ENCODE measurements at regions not wholly inside any gene's neighbourhood (a gene's known extent, or its start where the extent isn't known, plus 50 kb on each side); places are given as distances from the start of the nearest gene placed in this dataset.
A peak's percentile ranks its signal among the peaks of the same experiment; 100 is the strongest.

DNA sequence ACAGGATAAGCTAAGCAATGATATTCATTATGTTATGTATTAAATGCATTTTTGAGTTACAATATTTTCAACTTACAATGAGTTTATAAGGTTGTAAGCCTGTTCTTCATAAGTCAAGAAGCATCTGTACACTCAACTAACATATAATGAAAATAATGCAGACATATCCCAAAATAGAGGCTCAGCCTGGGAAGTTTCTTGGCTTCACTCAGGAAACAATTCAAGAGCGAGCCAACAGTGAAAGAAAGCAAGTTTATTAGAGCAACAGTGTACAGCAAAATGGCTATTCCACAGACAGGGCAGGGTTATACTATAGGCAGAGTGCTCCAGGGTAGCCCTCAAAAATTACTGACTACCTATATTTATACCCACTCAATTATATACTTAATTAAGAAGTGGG is 1581.8 kb downstream of the HACE1 start:
- ChIA-PET POLR2A (no interaction called here), CTCF (no interaction called here)
- intact Hi-C loops (cut with micrococcal nuclease; ENCODE audit: unreplicated experiment) = no loop called here
- Histone ChIP-seq H3K4me3 (ENCODE audit: low read depth in 2 of 2, low read length in 2 of 2) (no peak overlapping the region), H3K4me1 (ENCODE audit: control insufficient read depth, insufficient read depth, low read length) (no peaks in the 10 kb centered on the region), H3K27me3 (ENCODE audit: control insufficient read depth, insufficient read depth, low read length) (no peaks in the 10 kb centered on the region), H3K27ac (ENCODE audit: low read length) (no peak overlapping the region), H3K36me3 (ENCODE audit: control insufficient read depth, insufficient read depth, low read length) (no peaks in the 10 kb centered on the region), H3K9me3 (ENCODE audit: control insufficient read depth, insufficient read depth, low read depth, low read length) (peaks cover 22% of the 10 kb centered on the region; the same call in 1 of the 2 replicates)
- TF ChIP-seq POLR2AphosphoS5 (IDR thresholded peaks at IDR 0.05; ENCODE audit: low read depth, low read length) (no peak), TCF7L2 (IDR thresholded peaks at IDR 0.05; ENCODE audit: low read depth, low read length) (no peak), SIN3A (IDR thresholded peaks at IDR 0.05; ENCODE audit: borderline replicate concordance, insufficient read depth, low read depth, low read length) (no peak)
- TF ChIP-seq, protein P1, sequence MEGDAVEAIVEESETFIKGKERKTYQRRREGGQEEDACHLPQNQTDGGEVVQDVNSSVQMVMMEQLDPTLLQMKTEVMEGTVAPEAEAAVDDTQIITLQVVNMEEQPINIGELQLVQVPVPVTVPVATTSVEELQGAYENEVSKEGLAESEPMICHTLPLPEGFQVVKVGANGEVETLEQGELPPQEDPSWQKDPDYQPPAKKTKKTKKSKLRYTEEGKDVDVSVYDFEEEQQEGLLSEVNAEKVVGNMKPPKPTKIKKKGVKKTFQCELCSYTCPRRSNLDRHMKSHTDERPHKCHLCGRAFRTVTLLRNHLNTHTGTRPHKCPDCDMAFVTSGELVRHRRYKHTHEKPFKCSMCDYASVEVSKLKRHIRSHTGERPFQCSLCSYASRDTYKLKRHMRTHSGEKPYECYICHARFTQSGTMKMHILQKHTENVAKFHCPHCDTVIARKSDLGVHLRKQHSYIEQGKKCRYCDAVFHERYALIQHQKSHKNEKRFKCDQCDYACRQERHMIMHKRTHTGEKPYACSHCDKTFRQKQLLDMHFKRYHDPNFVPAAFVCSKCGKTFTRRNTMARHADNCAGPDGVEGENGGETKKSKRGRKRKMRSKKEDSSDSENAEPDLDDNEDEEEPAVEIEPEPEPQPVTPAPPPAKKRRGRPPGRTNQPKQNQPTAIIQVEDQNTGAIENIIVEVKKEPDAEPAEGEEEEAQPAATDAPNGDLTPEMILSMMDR (IDR thresholded peaks at IDR 0.05) = no peak
- TF ChIP-seq, protein P2, sequence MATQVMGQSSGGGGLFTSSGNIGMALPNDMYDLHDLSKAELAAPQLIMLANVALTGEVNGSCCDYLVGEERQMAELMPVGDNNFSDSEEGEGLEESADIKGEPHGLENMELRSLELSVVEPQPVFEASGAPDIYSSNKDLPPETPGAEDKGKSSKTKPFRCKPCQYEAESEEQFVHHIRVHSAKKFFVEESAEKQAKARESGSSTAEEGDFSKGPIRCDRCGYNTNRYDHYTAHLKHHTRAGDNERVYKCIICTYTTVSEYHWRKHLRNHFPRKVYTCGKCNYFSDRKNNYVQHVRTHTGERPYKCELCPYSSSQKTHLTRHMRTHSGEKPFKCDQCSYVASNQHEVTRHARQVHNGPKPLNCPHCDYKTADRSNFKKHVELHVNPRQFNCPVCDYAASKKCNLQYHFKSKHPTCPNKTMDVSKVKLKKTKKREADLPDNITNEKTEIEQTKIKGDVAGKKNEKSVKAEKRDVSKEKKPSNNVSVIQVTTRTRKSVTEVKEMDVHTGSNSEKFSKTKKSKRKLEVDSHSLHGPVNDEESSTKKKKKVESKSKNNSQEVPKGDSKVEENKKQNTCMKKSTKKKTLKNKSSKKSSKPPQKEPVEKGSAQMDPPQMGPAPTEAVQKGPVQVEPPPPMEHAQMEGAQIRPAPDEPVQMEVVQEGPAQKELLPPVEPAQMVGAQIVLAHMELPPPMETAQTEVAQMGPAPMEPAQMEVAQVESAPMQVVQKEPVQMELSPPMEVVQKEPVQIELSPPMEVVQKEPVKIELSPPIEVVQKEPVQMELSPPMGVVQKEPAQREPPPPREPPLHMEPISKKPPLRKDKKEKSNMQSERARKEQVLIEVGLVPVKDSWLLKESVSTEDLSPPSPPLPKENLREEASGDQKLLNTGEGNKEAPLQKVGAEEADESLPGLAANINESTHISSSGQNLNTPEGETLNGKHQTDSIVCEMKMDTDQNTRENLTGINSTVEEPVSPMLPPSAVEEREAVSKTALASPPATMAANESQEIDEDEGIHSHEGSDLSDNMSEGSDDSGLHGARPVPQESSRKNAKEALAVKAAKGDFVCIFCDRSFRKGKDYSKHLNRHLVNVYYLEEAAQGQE (IDR thresholded peaks at IDR 0.05; ENCODE audit: insufficient read depth in 1 of 2, low read depth in 2 of 2, low read length in 1 of 2) = no peak
- no peak for ATAC-seq
- in situ Hi-C loops (cut with HindIII; ENCODE audit: low pct_unique_long_range_greater_than_20kb, low sequenced_read_pairs) = no loop called here
- no peak for DNase-seq (ENCODE audit: low read depth, low spot score)
- no TSS peak for BruUV-seq (replicated peaks)

DNA sequence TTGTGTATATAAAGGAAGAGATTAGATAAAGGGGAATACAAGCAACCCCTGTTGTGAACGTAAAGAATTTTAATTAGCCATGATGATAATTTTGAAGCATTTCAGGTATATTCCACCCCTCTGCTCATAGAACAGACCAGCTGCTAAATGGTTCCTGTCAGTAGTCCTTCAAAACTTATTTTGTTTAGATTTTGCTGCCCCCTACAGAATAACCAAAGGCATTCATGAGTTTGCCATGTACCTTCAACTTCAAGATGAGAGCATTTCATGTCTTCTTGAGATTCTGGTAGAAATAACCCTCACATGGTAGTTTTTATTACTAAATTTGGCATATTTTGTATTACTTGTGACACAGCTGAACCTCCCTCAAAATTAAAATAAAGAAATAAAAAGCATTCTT is 1586.7 kb downstream of the HACE1 start:
- ATAC-seq = 0 out of 2 replicates have a peak, but pooled peaks have one; percentile 56
- DNase-seq (ENCODE audit: low read depth, low spot score) = peak; percentile 7
- no peaks in the 10 kb centered on the region for H3K27me3 ChIP-seq (ENCODE audit: control insufficient read depth, insufficient read depth, low read length)
- H3K4me1 ChIP-seq (ENCODE audit: control insufficient read depth, insufficient read depth, low read length) = no peaks in the 10 kb centered on the region; the same call in 1 of the 2 replicates
- no peak for TF ChIP-seq SIN3A (IDR thresholded peaks at IDR 0.05; ENCODE audit: borderline replicate concordance, insufficient read depth, low read depth, low read length)
- TF ChIP-seq, protein P1 (IDR thresholded peaks at IDR 0.05) = peak; percentile 48; the same call in 1 of the 2 replicates
- H3K36me3 ChIP-seq (ENCODE audit: control insufficient read depth, insufficient read depth, low read length) = no peaks in the 10 kb centered on the region
- no peak overlapping the region for H3K4me3 ChIP-seq (ENCODE audit: low read depth in 2 of 2, low read length in 2 of 2)
- in situ Hi-C loops (cut with HindIII; ENCODE audit: low pct_unique_long_range_greater_than_20kb, low sequenced_read_pairs) = no loop called here
- ChIA-PET POLR2A (no interaction called here), CTCF (no interaction called here)
- intact Hi-C loops (cut with micrococcal nuclease; ENCODE audit: unreplicated experiment) = no loop called here
- no peaks in the 10 kb centered on the region for H3K9me3 ChIP-seq (ENCODE audit: control insufficient read depth, insufficient read depth, low read depth, low read length)
- no peak overlapping the region for H3K27ac ChIP-seq (ENCODE audit: low read length)
- no TSS peak for BruUV-seq (replicated peaks)

Data from Panc1 (cell line).